Gastrocnemius medialis (tissue), 4 donors: ENCODE measurements at regions not wholly inside any gene's neighbourhood (a gene's known extent, or its start where the extent isn't known, plus 50 kb on each side); places are given as distances from the start of the nearest gene placed in this dataset.

Experiments
- ATAC-seq, 2 donors: fragments of 150-250 bp; one replicate each; pipeline ENCODE4 v1.9.1; 2016
- DNase-seq, 2 donors: peaks; one replicate each; pipeline ENCODE4 v3.0.0-alpha.2; 2019
- H3K27ac ChIP-seq, 4 donors: fragments of 200-600 bp; sonication (generic); 1 replicate in 1 of 4; 2 replicates in 3 of 4; pipeline ENCODE4 v1.5.1; 2016 to 2018; ENCODE audit warnings: mild to moderate bottlenecking in 2 of 4, moderate library complexity in 1 of 4
- H3K27me3 ChIP-seq, 3 donors: fragments of 200-600 bp; sonication (generic) in 2 of 3; 1 replicate in 1 of 3; 2 replicates in 2 of 3; pipeline versions ENCODE4 v1.5.1 to v1.6.0; 2016 to 2019; ENCODE audit warnings: mild to moderate bottlenecking in 1 of 3, moderate library complexity in 1 of 3
- H3K36me3 ChIP-seq, 2 donors: fragments of 200-600 bp; sonication (generic) in 1 of 2; one replicate each; pipeline ENCODE4 v1.5.1; 2017 to 2018
- H3K4me1 ChIP-seq, 2 donors: fragments of 200-600 bp; sonication (generic) in 1 of 2; one replicate each; pipeline ENCODE4 v1.5.1; 2016 to 2017; ENCODE audit warnings: mild to moderate bottlenecking in 2 of 2
- H3K4me3 ChIP-seq, 4 donors: fragments of 200-600 bp; sonication (generic) in 3 of 4; 1 replicate in 1 of 4; 2 replicates in 3 of 4; pipeline ENCODE4 v1.5.1; 2016 to 2019; ENCODE audit warnings: mild to moderate bottlenecking in 2 of 4
- H3K9me3 ChIP-seq, 3 donors: fragments of 200-600 bp; sonication (generic) in 2 of 3; 1 replicate in 1 of 3; 2 replicates in 2 of 3; pipeline ENCODE4 v1.5.1; 2016 to 2019
- CTCF ChIP-seq, 5 experiments: fragments of 450-650 bp in 3 of 5; fragments of 200-600 bp in 2 of 5; sonication (generic) in 2 of 5; IDR thresholded peaks in 4 of 5; conservative IDR thresholded peaks in 1 of 5; 1 replicate in 4 of 5; 2 replicates in 1 of 5; pipeline ENCODE4 v1.5.1; 2016 to 2019; ENCODE audit warnings: antibody characterized with exemption in 5 of 5, mild to moderate bottlenecking in 3 of 5, moderate library complexity in 3 of 5
- POLR2A ChIP-seq, 2 donors: fragments of 450-650 bp; IDR thresholded peaks; one replicate each; pipeline ENCODE4 v1.6.1; 2017; ENCODE audit warnings: antibody characterized with exemption in 2 of 2, mild to moderate bottlenecking in 2 of 2, moderate library complexity in 2 of 2
- in situ Hi-C, 4 donors: fragments of 200-750 bp; cut with MboI; loops; one replicate each; pipeline versions ENCODE4 v1.15.0 to v1.8.0; 2017; ENCODE audit warnings: low sequenced_read_pairs in 4 of 4
- intact Hi-C: fragments of 100-400 bp; cut with DNase I; formaldehyde crosslinking; loops from one replicate; pipeline ENCODE4 v1.15.1; 2023; ENCODE audit warnings: low total_unique reads

- in situ Hi-C loops (no loop called here), intact Hi-C loops (no loop called here)
- H3K9me3 ChIP-seq = no peaks in the 10 kb centered on the region
- H3K4me3 ChIP-seq = no peak overlapping the region
- ATAC-seq (no peak), DNase-seq (no peak)
- TF ChIP-seq CTCF (IDR thresholded peaks at IDR 0.05 in 4 of 5, conservative IDR thresholded peaks at IDR 0.05 in 1 of 5) (no peak), POLR2A (IDR thresholded peaks at IDR 0.05) (no peak)
- no peak overlapping the region for H3K27ac ChIP-seq
- H3K4me1 ChIP-seq = no peaks in the 10 kb centered on the region
- no peaks in the 10 kb centered on the region for H3K27me3 ChIP-seq
- no peaks in the 10 kb centered on the region for H3K36me3 ChIP-seq
These were observed 78.2 kb upstream of the SORBS2 start for GRCh38 chr4:185890196-185890595.

- TF ChIP-seq POLR2A (IDR thresholded peaks at IDR 0.05) (no peak), CTCF (IDR thresholded peaks at IDR 0.05 in 4 of 5, conservative IDR thresholded peaks at IDR 0.05 in 1 of 5) (no peak)
- intact Hi-C loops (no loop called here), in situ Hi-C loops (no loop called here)
- Histone ChIP-seq H3K27ac (no peak overlapping the region), H3K9me3 (no peaks in the 10 kb centered on the region), H3K36me3 (no peaks in the 10 kb centered on the region), H3K4me3 (no peak overlapping the region), H3K27me3 (no peaks in the 10 kb centered on the region), H3K4me1 (no peaks in the 10 kb centered on the region)
- ATAC-seq (no peak), DNase-seq (no peak)
These were observed 80.2 kb upstream of the SORBS2 start for GRCh38 chr4:185892165-185892564.

GRCh38 chr4:185893500-185893899 lies 81.5 kb upstream of the SORBS2 start:
- Histone ChIP-seq H3K27ac (no peak overlapping the region), H3K36me3 (no peaks in the 10 kb centered on the region), H3K9me3 (no peaks in the 10 kb centered on the region), H3K4me1 (no peaks in the 10 kb centered on the region), H3K27me3 (no peaks in the 10 kb centered on the region), H3K4me3 (no peak overlapping the region)
- ATAC-seq (no peak), DNase-seq (no peak)
- no peak for TF ChIP-seq CTCF (IDR thresholded peaks at IDR 0.05 in 4 of 5, conservative IDR thresholded peaks at IDR 0.05 in 1 of 5)
- no peak for TF ChIP-seq POLR2A (IDR thresholded peaks at IDR 0.05)
- intact Hi-C loops = no loop called here
- in situ Hi-C loops = no loop called here

- in situ Hi-C loops = no loop called here
- ATAC-seq = no peak
- intact Hi-C loops = no loop called here
- H3K4me1 ChIP-seq = no peaks in the 10 kb centered on the region
- H3K4me3 ChIP-seq = no peak overlapping the region
- H3K36me3 ChIP-seq = no peaks in the 10 kb centered on the region
- no peak for DNase-seq
- H3K27me3 ChIP-seq = no peaks in the 10 kb centered on the region
- TF ChIP-seq CTCF (IDR thresholded peaks at IDR 0.05 in 4 of 5, conservative IDR thresholded peaks at IDR 0.05 in 1 of 5) (no peak), POLR2A (IDR thresholded peaks at IDR 0.05) (no peak)
- no peaks in the 10 kb centered on the region for H3K9me3 ChIP-seq
- no peak overlapping the region for H3K27ac ChIP-seq
These were observed 82.5 kb upstream of the SORBS2 start for GRCh38 chr4:185894481-185894880.

GRCh38 chr4:185895351-185895750 lies 83.4 kb upstream of the SORBS2 start:
- H3K27me3 ChIP-seq = no peaks in the 10 kb centered on the region
- TF ChIP-seq CTCF (IDR thresholded peaks at IDR 0.05 in 4 of 5, conservative IDR thresholded peaks at IDR 0.05 in 1 of 5) (no peak), POLR2A (IDR thresholded peaks at IDR 0.05) (no peak)
- no peak overlapping the region for H3K27ac ChIP-seq
- ATAC-seq = no peak
- in situ Hi-C loops (no loop called here), intact Hi-C loops (no loop called here)
- H3K9me3 ChIP-seq = no peaks in the 10 kb centered on the region
- no peak overlapping the region for H3K4me3 ChIP-seq
- DNase-seq = no peak
- H3K36me3 ChIP-seq = no peaks in the 10 kb centered on the region
- no peaks in the 10 kb centered on the region for H3K4me1 ChIP-seq
